ENCODE measurements at regions not wholly inside any gene's neighbourhood (a gene's known extent, or its start where the extent isn't known, plus 50 kb on each side); places are given as distances from the start of the nearest gene placed in this dataset.

GRCh38 chr11:91536366-91536765 is 688.3 kb upstream of the FAT3 start:
- no TSS peak for BruUV-seq (replicated peaks)
- H3K4me1 ChIP-seq (ENCODE audit: control insufficient read depth, insufficient read depth, low read length), result no peaks in the 10 kb centered on the region
- no peaks in the 10 kb centered on the region for H3K36me3 ChIP-seq (ENCODE audit: control insufficient read depth, insufficient read depth, low read length)
- POLR2A ChIA-PET, result no interaction called here
- H3K4me3 ChIP-seq (ENCODE audit: low read depth in 2 of 2, low read length in 2 of 2), result no peak overlapping the region
- no peaks in the 10 kb centered on the region for H3K27me3 ChIP-seq (ENCODE audit: control insufficient read depth, insufficient read depth, low read length)
- intact Hi-C loops (cut with micrococcal nuclease; ENCODE audit: unreplicated experiment) (no loop called here), in situ Hi-C loops (cut with HindIII; ENCODE audit: low pct_unique_long_range_greater_than_20kb, low sequenced_read_pairs) (no loop called here)
- TF ChIP-seq TCF7L2 (IDR thresholded peaks at IDR 0.05; ENCODE audit: low read depth, low read length) (no peak), CTCF (IDR thresholded peaks at IDR 0.05) (no peak), POLR2AphosphoS5 (IDR thresholded peaks at IDR 0.05; ENCODE audit: low read depth, low read length) (no peak), SIN3A (IDR thresholded peaks at IDR 0.05; ENCODE audit: borderline replicate concordance, insufficient read depth, low read depth, low read length) (no peak), REST (IDR thresholded peaks at IDR 0.05; ENCODE audit: insufficient read depth in 1 of 2, low read depth in 2 of 2, low read length in 1 of 2) (no peak)
- H3K27ac ChIP-seq (ENCODE audit: low read length), result no peak overlapping the region
- ATAC-seq (no peak), DNase-seq (ENCODE audit: low read depth, low spot score) (no peak)
- H3K9me3 ChIP-seq (ENCODE audit: control insufficient read depth, insufficient read depth, low read depth, low read length), result no peaks in the 10 kb centered on the region
- CTCF ChIA-PET, result no interaction called here

DNA sequence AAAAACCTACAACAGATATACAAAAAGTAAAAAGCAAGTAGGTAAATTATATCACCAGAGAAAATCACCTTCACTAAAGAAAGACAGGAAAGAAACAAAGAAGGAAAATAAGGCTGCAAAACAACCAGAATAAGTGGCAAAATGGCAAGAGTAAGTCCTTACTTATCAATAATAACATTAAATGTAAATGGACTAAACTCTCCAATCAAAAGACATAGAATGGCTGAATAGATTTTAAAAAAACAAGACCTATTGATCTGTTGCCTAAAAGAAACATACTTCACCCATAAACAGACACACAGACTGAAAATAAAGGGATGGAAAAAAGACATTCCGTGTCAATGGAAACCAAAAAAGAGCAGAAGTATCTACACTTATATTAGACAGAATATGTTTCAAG is 695.7 kb upstream of the FAT3 start:
- ChIA-PET POLR2A (no interaction called here), CTCF (no interaction called here)
- in situ Hi-C loops (cut with HindIII; ENCODE audit: low pct_unique_long_range_greater_than_20kb, low sequenced_read_pairs) (no loop called here), intact Hi-C loops (cut with micrococcal nuclease; ENCODE audit: unreplicated experiment) (no loop called here)
- Histone ChIP-seq H3K27me3 (ENCODE audit: control insufficient read depth, insufficient read depth, low read length) (no peaks in the 10 kb centered on the region), H3K4me1 (ENCODE audit: control insufficient read depth, insufficient read depth, low read length) (no peaks in the 10 kb centered on the region), H3K27ac (ENCODE audit: low read length) (no peak overlapping the region), H3K9me3 (ENCODE audit: control insufficient read depth, insufficient read depth, low read depth, low read length) (peaks cover 6% of the 10 kb centered on the region; the same call in 1 of the 2 replicates), H3K36me3 (ENCODE audit: control insufficient read depth, insufficient read depth, low read length) (no peaks in the 10 kb centered on the region), H3K4me3 (ENCODE audit: low read depth in 2 of 2, low read length in 2 of 2) (no peak overlapping the region)
- no peak for TF ChIP-seq CTCF (IDR thresholded peaks at IDR 0.05)
- no peak for TF ChIP-seq POLR2AphosphoS5 (IDR thresholded peaks at IDR 0.05; ENCODE audit: low read depth, low read length)
- no peak for TF ChIP-seq TCF7L2 (IDR thresholded peaks at IDR 0.05; ENCODE audit: low read depth, low read length)
- DNase-seq (ENCODE audit: low read depth, low spot score) (no peak), ATAC-seq (no peak)
- no TSS peak for BruUV-seq (replicated peaks)
